Neuron (in vitro differentiated cells): ENCODE measurements at regions not wholly inside any gene's neighbourhood (a gene's known extent, or its start where the extent isn't known, plus 50 kb on each side); places are given as distances from the start of the nearest gene placed in this dataset.
"Not testable (repeated sequence)": the region's sequence is repeated elsewhere in the genome, so short reads cannot be mapped to it uniquely, and the experiment has no call there.

Experiments used
- H2AFZ ChIP-seq: one replicate; pipeline ENCODE4 v1.6.1; 2013; ENCODE audit warnings: low read depth, mild to moderate bottlenecking, inconsistent platforms, low read length, moderate library complexity
- H3K27me3 ChIP-seq: one replicate; pipeline ENCODE4 v1.6.1; 2013; ENCODE audit warnings: low read length; ENCODE audit not compliant: insufficient read depth
- H3K36me3 ChIP-seq: one replicate; pipeline ENCODE4 v1.6.1; 2013; ENCODE audit warnings: low read length; ENCODE audit not compliant: insufficient read depth
- H3K4me1 ChIP-seq: one replicate; pipeline ENCODE4 v1.6.1; 2013; ENCODE audit warnings: low read length; ENCODE audit not compliant: insufficient read depth
- H3K4me3 ChIP-seq: 2 replicates; pipeline ENCODE4 v1.5.1; 2013; ENCODE audit warnings: mild to moderate bottlenecking, low read length, moderate library complexity
- H3K9me3 ChIP-seq: one replicate; pipeline ENCODE4 v1.6.1; 2013; ENCODE audit warnings: low read length

- H3K9me3 ChIP-seq, H3K4me1 ChIP-seq: not testable (repeated sequence)
Measured at GRCh38 chr4:103810308-103810707, 90.5 kb upstream of the TACR3 start.

GRCh38 chr4:103802766-103803165, 83.0 kb upstream of the TACR3 start:
- H3K27me3 ChIP-seq, result no peaks in the 10 kb centered on the region
- H3K36me3 ChIP-seq, result no peaks in the 10 kb centered on the region
- no peaks in the 10 kb centered on the region for H3K4me1 ChIP-seq
- no peak overlapping the region for H3K4me3 ChIP-seq
- H3K9me3 ChIP-seq, result no peaks in the 10 kb centered on the region
- no peak overlapping the region for H2AFZ ChIP-seq

More at GRCh38 chr4:103810308-103810707, 90.5 kb upstream of the TACR3 start:
- H3K27me3 ChIP-seq, H3K4me3 ChIP-seq, H3K36me3 ChIP-seq: not testable (repeated sequence)
- H2AFZ ChIP-seq, result peak overlapping the region; percentile 32

GRCh38 chr4:103787057-103787456, 67.3 kb upstream of the TACR3 start:
- H3K4me3 ChIP-seq, result no peak overlapping the region
- H3K27me3 ChIP-seq, result no peaks in the 10 kb centered on the region
- no peak overlapping the region for H2AFZ ChIP-seq
- H3K36me3 ChIP-seq, result no peaks in the 10 kb centered on the region
- peaks cover 4% of the 10 kb centered on the region for H3K9me3 ChIP-seq
- no peaks in the 10 kb centered on the region for H3K4me1 ChIP-seq

- peaks cover 4% of the 10 kb centered on the region for H3K9me3 ChIP-seq
- H2AFZ ChIP-seq, result no peak overlapping the region
- no peaks in the 10 kb centered on the region for H3K36me3 ChIP-seq
- H3K4me3 ChIP-seq, result no peak overlapping the region
- H3K4me1 ChIP-seq, result no peaks in the 10 kb centered on the region
- no peaks in the 10 kb centered on the region for H3K27me3 ChIP-seq
Measured at GRCh38 chr4:103786593-103786992, 66.8 kb upstream of the TACR3 start.

GRCh38 chr4:103786014-103786413, 66.2 kb upstream of the TACR3 start:
- Histone ChIP-seq H3K4me1 (no peaks in the 10 kb centered on the region), H3K4me3 (no peak overlapping the region), H3K9me3 (peaks cover 4% of the 10 kb centered on the region), H2AFZ (no peak overlapping the region), H3K36me3 (no peaks in the 10 kb centered on the region), H3K27me3 (no peaks in the 10 kb centered on the region)

GRCh38 chr4:103778221-103778620, 58.4 kb upstream of the TACR3 start:
- Histone ChIP-seq H2AFZ (no peak overlapping the region), H3K27me3 (no peaks in the 10 kb centered on the region), H3K9me3 (no peaks in the 10 kb centered on the region), H3K4me1 (no peaks in the 10 kb centered on the region), H3K36me3 (no peaks in the 10 kb centered on the region), H3K4me3 (no peak overlapping the region)

- Histone ChIP-seq H3K9me3 (no peaks in the 10 kb centered on the region), H3K36me3 (no peaks in the 10 kb centered on the region), H2AFZ (no peak overlapping the region), H3K4me1 (no peaks in the 10 kb centered on the region), H3K27me3 (no peaks in the 10 kb centered on the region), H3K4me3 (no peak overlapping the region)
Measured at GRCh38 chr4:103774326-103774825, 54.6 kb upstream of the TACR3 start.

GRCh38 chr4:103773691-103774231, 54.0 kb upstream of the TACR3 start:
- H3K4me1 ChIP-seq, result no peaks in the 10 kb centered on the region
- no peaks in the 10 kb centered on the region for H3K36me3 ChIP-seq
- H2AFZ ChIP-seq, result no peak overlapping the region
- H3K4me3 ChIP-seq, result no peak overlapping the region
- no peaks in the 10 kb centered on the region for H3K9me3 ChIP-seq
- H3K27me3 ChIP-seq, result no peaks in the 10 kb centered on the region
